HG03097 (cell line): ENCODE measurements at regions not wholly inside any gene's neighbourhood (a gene's known extent, or its start where the extent isn't known, plus 50 kb on each side); places are given as distances from the start of the nearest gene placed in this dataset.

ENCODE experiments used
- ATAC-seq: cut with Tn5 transposase; IDR thresholded peaks from one replicate; pipeline ENCODE4 v1.9.1; 2021; ENCODE audit not compliant: unreplicated experiment, low FRiP score

DNA sequence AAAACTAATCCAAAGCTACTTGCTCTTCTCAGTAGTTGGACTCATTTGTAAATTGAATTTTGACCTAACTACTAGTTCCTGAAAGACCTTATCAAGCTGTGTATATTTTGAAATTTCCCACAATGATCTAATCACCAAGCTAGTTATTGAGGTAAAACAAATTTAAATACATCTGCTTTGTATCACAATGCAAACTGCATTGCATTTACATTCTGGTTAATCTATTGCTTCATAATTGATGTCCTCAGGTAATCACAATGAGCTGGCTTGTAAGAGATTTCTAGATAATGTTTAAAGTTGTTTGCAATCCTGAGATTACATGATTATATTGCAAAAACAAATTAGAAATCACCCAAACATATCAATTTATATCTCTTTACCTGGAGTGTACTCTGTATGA lies 848.8 kb downstream of the HACE1 start:
- ATAC-seq, result no peak

DNA sequence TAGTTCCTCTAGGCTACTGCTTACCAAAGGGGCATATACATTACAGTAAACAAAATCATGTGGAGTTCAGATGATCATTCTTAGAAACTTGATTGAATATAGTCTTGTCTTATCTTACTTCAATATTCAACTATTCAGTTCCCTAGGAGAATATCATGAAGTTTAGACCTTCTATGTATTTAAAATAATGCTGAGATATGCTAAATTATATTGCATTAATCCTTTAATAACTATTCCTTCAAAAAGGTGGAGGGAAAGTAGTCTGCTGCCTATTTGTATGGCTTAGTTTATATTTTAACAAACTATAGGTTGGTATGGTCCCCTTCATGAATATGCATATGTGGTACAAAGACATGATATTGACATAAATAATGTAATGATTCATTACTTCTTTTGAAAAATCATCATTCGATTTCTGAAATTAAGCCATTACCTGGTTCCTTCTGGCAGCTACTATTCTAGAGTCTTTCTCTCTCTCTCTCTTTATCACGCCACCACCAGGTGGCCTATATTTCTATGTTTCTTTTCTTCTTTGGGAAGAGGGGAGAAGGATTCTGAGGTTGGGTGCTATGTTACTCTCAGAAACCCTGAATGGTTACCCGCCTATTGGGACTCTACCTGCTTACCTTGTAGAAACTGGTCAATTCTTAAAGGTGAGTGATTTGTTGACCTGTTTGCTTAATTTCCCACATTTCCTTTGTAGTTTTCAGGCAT lies 855.8 kb downstream of the HACE1 start:
- ATAC-seq, result no peak

DNA sequence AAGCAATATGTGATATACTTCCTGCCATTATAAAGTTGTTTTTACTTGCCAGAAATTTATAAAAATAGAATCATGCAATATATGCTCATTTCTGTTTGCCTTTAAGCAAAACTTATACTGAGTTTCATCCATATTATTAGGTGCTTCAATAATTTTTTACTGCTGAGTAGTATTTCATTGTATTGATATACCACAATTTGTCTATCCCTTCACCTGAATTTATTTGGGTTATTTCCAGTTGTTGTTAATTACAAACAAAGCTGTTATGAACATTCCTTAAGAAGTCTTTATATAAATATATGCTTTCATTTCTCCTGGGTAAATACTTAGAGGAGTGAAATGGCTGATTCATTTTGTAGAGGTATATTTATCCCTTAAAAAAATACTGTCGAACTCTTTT lies 864.1 kb downstream of the HACE1 start:
- ATAC-seq, result no peak

DNA sequence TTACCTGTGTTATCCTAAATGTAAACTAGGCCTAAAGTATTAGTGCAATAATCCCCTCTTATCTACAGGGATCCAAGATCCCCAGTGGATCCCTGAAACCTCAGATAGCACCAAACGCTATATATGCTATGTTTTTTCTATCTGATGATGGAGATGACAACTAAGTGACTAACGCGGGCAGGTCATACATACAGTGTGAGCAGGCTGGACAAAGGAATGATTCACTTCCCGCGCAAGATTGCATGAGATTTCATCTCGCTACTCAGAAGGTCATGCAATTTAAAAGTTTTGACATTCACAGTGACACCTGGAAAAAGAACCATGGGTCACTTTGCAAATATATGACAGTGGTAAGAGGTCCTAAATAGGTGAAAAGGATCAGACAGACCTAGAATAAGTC lies 875.9 kb downstream of the HACE1 start:
- ATAC-seq, result no peak

DNA sequence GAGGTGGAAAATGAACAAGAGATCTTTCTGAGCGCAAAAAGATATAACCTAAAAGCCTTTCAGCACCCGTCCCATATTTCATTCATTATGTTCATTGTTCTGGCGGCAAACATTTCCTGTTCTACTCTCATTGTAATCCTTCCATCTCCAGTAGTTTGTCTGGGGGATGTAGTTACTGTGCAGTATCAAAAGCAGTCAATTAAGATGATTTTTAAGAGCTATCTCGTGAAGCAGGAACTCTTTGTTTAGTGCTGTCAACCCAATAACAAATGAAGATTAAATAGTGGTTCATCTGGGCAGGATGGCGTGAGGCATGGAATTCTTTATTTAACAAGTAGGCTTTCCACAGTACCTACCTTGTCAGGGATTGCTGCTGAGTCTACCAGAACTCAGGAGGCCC lies 876.7 kb downstream of the HACE1 start:
- ATAC-seq, result no peak

DNA sequence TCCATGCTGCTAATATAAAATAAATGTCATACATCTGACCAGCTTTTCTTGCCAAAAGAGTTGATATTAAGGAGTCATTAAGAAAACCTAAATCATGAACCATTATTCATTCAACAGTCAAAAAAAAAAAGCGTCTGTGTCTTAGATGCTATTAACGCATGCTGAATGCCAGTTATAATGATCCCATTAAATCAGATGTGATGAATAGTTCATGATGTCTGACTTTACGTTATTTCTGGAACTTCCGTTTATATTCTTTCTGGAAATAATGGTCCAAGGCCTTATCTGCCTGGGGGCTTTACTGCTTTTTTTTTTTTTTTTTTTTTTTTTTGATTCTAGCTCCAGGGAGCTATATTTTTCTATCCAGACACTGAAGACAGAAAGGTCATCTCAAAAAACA lies 877.1 kb downstream of the HACE1 start:
- ATAC-seq, result no peak

DNA sequence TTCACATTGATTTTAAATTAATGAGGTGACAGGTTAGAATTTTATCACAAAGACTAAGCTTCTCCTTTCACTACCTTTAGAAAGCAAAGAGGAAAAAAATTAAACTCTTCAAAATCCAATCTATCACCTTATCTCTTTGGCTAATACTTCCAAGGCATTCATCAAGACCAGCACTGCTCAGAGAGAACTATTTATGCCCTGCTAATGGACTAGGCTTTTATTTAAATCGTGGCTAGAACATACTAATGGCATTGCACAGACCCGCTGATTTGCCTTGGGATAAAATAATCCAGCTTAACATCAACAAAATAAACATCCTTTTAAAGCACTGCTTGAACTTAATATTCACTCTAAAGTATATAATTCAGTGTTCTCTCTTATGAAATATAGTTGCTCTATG lies 880.4 kb downstream of the HACE1 start:
- ATAC-seq, result no peak

DNA sequence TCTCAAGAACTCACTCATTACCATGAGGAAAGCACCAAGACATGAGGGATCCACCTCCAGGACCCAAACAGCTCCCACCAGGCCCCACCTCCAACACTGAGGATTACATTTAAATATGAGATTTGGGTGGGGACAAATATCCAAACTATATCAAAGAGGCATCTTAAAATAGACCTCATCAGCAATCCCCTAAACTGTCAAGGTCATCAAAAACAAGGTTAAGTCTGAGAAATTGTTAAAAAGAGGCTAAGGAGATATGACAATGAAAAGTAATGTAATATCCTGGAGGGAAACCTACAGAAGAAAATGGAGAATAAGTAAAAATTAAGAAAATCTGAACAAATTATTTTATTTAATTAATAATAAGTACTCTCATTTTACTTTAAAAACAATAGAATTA lies 922.3 kb downstream of the HACE1 start:
- no peak for ATAC-seq

DNA sequence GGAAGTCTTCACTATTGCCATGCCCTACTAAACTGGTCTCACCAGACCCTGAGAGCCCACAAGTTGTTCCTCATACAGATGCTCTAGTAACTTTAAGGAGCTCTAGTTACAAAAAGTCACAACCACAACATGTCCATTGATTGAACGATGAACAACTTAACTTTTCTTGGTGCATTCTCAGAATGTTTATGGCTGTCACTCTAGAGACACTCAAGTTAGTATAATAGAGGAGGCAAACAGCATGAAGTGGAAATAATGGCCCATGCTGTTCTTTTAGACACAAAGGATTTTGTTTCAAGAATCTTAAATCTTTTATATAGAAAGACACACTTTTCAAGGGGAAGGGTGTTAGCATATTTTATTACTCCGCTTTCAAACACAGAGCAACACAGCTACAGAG lies 934.4 kb downstream of the HACE1 start:
- no peak for ATAC-seq

DNA sequence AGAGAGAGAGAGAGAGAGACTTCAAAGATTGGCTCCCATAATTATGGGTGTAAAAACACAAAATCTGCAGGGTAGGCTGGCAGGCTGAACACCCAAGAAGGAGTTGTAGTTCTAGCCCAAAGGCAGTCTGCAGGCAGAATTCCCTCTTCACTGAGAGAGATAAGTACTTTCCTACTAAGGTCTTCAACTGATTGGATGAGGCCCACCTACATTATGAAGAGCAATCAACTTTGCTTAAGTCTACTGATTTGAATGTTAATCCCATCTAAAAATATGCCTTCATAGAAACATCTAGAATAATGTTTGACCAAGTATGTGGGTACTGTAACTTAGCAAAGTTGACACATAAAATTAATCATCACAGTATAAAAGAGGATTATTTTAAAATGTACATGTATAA lies 949.7 kb downstream of the HACE1 start:
- ATAC-seq, result no peak

DNA sequence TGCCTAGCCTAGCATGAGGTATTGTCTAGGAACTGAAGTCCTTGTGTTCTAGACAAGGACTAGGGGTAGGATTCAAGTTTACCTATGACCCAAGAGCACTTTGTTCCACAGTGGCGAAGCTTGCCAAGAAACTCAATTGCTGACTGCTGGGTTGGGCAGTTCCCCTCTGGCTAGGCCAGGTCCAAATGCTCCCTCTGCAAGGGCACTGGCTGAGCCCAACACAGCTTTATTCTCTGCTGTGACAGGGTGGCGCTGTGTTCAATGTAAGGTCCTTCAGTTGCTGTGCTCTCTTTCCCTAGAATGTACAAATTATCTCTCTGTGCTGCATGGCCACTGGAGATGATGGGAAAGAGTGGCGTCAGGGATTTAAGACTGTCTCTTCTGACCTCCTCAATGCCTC lies 950.8 kb downstream of the HACE1 start:
- no peak for ATAC-seq

DNA sequence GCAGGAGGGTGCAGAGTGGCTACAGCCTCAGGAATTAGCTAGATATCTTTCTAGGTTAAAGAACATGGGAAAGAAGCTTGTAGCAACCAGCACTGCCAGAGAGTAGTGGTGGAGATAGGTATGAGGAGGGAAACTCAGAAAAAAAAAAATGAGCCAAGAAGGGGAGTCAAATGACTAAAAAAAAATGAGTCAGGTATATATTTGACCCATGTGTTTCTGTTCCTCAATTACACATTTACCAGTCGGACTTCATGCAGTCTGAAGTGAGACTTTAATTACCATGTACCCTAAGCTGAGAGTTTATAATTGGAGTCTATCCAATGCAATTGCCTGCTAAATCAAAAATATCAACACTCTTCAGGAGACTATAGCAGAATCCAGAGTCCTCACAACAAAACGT lies 964.6 kb downstream of the HACE1 start:
- ATAC-seq, result no peak

DNA sequence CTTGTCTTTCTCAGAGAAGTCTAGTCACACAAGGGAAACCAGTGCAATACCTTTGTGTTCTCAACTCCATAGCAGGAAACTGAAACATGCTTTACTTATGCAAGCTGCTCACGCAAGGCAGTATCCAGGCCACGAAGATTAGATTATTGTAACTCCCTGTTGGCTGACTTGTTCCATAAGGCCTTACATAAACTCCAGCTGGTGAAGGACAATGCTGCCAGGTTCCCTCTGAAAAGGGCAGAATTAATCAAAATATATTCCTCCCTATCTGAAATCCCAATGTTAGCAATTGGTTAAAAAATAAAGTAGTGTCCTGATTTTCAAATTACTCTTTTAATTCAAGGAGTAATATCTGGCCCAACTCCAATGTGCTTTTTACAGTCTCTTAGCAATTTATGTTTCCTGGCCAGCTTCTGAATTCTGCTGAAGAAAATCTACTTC lies 966.6 kb downstream of the HACE1 start:
- no peak for ATAC-seq

DNA sequence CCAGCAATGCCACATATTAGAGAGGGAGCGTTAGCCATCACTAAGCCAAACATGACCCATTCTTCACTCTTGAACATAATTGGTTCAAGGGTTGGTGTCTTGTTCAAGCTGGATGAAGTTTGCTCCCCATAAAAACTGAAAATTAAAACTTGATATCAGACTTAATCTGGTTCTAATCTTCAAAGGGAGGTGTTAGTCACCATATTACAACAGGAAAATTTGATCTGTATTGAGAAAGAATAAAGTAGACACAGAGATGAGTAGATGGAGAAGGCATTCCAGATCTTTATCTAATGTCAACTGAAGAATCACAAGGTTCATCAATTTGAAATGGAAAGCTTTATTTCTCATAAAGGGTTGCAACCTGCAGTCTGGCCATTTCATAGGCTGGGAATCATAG lies 972.8 kb downstream of the HACE1 start:
- no peak for ATAC-seq

DNA sequence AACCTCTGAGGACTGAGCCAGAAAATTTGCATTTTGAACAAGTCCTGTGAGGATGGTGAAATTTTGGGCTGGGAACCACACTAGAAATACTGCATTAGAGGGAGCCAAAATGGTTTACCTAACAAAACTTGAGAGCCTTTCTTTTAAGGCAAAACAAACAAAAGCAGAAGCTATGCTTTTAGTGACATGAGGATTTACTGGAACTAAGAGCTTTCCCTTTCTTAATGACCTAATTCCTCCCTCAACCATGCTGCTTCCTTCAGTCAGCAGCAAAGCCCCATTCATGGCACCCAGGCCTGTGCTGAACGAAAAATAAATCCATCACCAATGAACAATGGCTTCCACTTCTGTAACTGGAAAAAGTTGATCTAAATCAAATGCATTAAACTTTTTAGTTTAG lies 974.3 kb downstream of the HACE1 start:
- no peak for ATAC-seq

DNA sequence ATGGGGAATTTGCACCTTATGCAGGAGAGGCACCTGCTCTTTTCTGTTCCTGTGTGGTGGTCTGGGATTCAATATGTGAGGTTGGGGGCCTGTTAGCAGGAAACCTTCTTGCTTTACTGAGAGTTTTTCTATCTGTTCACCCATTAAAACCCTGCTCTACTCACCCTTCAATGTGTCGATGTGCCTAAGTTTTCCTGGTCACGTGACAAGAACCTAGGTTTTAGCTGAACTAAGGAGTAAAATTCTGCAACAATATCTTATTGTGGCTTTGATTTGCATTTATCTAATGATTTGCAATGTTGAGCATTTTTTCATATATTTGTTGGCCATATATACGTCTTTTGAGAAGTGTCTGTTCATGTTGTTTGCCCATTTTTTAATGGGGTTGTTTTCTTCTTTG lies 979.9 kb downstream of the HACE1 start:
- no peak for ATAC-seq

DNA sequence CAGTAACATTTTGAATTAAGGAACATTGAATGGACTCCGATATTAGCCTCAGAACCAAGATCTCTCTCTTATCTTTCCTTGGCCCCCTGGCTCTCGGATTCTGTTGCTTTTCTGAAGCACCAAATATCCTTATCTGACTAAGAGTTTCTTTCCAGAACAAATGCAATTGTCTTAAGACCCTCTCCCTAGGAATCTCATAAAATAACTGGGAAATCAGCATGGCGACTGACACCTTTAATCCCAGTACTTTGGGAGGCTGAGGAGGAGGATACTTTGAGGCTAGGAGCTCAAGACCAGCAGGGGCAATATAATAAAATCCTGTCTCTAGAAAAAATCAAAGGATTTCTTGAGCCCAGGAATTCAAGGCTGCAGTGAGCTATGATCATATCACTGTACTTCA lies 984.5 kb downstream of the HACE1 start:
- ATAC-seq, result no peak

DNA sequence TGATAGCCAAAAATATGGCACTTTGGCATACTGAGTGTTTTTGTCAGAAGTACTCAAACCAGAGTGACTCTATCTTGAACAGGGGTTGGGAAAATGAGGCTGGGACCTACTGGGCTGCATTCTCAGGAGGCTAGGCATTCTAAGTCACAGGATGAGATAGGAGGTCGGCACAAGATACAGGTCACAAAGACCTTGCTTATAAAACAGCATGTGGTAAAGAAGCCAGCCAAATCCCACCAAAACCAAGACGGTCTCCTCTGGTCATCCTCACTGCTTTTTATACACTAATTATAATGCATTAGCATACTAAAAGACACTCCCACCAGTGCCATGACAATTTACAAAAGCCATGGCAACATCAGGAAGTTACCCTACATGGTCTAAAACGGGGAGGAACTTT lies 985.1 kb downstream of the HACE1 start:
- ATAC-seq, result no peak

DNA sequence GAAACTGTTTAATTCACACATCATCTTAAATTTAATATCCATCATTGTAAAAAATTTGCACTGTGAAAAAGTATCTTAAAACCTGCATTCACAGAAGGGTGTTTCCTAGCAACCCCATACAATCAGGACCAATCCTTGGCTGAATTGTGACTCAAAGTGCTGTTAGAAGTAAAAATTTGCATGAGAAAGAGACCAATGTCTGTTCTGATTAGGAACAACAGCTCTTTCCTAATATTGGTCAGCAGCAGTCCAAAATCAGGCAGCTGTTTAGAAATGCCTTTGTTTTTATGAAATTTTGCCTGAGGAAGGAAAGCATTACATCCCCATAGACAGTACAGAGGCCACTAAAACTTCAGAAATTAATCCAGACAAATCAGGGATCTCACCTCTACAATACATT lies 987.0 kb downstream of the HACE1 start:
- ATAC-seq, result no peak

DNA sequence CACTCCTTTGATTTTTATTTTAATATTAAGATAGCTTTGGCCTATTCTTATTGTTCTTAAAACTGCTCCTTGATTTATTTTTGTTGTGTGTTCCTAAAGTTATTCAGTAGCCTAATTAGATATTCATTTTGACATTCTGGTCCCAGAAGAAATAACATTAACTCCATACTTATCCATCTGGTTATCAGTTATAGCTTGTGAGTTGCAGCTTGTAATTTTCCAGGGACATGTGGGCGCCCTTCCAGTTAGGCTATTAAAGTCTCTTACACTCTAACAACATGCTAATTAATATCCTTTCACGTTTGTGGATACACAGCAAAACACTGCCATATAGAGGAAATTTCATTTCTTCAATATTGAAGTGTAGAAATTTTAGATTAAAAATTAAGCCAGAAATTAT lies 987.5 kb downstream of the HACE1 start:
- ATAC-seq, result no peak

DNA sequence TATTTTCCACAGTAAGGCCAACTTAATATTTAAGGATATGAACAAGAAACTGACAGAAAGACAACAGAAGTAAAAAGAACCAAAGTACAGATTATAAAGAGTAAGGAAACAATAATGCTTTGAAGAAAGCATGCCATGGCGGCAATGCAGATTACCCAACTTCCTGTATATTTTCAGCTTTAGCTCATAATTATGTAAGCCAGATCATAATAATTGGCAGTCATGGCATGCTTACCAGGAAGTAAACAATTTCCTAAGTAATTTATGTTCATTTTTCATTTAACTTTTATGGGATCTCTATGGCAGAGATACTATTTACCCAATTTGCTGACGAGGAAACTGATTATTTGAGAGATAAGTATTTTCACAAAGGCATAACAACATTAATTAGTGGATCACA lies 988.7 kb downstream of the HACE1 start:
- no peak for ATAC-seq

DNA sequence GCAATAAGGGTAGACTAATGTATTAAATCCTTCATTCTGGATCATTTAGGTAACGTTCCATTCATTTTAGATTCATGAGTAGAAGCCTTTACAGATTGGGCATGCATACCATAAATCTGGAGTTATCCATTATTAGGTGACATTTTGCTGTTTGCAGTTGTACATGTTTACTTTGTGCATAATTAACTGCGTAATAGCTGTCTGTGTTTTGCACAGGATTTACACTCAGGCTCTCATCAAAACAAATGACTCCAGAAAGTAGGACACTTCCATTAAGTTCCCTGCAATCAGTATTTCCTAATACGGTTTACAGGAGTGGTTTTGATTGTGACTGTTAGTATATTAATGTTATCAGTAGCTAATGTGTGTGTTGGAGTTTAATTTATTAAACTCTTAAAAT lies 997.4 kb downstream of the HACE1 start:
- ATAC-seq, result no peak

DNA sequence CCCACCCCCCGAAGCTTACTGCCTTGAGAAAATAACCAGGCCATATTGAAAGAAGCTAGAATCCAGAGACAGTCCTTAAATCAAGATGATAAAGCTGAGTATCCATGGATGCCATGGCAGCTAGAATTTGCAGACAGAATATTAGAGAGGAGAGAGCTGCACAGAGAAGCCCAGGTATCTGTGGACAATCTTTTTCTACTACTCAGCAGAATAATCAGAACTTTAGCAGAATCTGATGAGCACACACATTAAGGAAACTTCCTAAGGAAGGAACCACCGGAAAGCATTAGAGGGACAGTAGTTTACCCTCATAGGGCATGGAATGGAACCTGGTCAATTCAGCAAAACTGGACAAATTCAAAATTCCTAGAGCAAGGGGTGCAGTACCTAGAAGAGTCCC lies 1001.7 kb downstream of the HACE1 start:
- no peak for ATAC-seq
